Progenitor cell of endocrine pancreas (in vitro differentiated cells): ENCODE measurements at regions not wholly inside any gene's neighbourhood (a gene's known extent, or its start where the extent isn't known, plus 50 kb on each side); places are given as distances from the start of the nearest gene placed in this dataset.

Experiments used
- DNase-seq: peaks from one replicate; pipeline ENCODE4 v3.0.0; 2021; ENCODE audit warnings: low spot score; ENCODE audit not compliant: unreplicated experiment
- H3K27ac Mint-ChIP-seq: 2 replicates; pipeline ENCODE4 v1.8.0; 2021; ENCODE audit warnings: mild to moderate bottlenecking, moderate library complexity, mixed read lengths
- H3K27me3 Mint-ChIP-seq: 2 replicates; pipeline ENCODE4 v1.8.0; 2021; ENCODE audit warnings: mixed read lengths
- H3K36me3 Mint-ChIP-seq: 2 replicates; pipeline ENCODE4 v1.8.0; 2022; ENCODE audit warnings: mixed read lengths; ENCODE audit not compliant: insufficient read depth
- H3K4me1 Mint-ChIP-seq: 2 replicates; pipeline ENCODE4 v1.8.0; 2021; ENCODE audit warnings: low read depth, mixed read lengths
- H3K4me3 Mint-ChIP-seq: 2 replicates; pipeline ENCODE4 v1.8.0; 2021; ENCODE audit warnings: low read depth, mild to moderate bottlenecking, moderate library complexity, mixed read lengths
- H3K9me3 Mint-ChIP-seq: 2 replicates; pipeline ENCODE4 v1.8.0; 2021; ENCODE audit warnings: low read depth, mixed read lengths
- TF ChIP-seq, protein P1 (sequence below): fragments of 200-600 bp; sonication (generic); IDR thresholded peaks from one replicate; pipeline ENCODE4 v1.5.0; 2021; ENCODE audit warnings: antibody characterized with exemption, mild to moderate bottlenecking; ENCODE audit not compliant: unreplicated experiment

GRCh38 chrX:55167124-55167803 lies 52.9 kb upstream of the PAGE5 start:
- no peaks in the 10 kb centered on the region for H3K27me3 Mint-ChIP-seq
- no peak overlapping the region for H3K4me3 Mint-ChIP-seq
- no peak overlapping the region for H3K27ac Mint-ChIP-seq
- TF ChIP-seq, protein P1, sequence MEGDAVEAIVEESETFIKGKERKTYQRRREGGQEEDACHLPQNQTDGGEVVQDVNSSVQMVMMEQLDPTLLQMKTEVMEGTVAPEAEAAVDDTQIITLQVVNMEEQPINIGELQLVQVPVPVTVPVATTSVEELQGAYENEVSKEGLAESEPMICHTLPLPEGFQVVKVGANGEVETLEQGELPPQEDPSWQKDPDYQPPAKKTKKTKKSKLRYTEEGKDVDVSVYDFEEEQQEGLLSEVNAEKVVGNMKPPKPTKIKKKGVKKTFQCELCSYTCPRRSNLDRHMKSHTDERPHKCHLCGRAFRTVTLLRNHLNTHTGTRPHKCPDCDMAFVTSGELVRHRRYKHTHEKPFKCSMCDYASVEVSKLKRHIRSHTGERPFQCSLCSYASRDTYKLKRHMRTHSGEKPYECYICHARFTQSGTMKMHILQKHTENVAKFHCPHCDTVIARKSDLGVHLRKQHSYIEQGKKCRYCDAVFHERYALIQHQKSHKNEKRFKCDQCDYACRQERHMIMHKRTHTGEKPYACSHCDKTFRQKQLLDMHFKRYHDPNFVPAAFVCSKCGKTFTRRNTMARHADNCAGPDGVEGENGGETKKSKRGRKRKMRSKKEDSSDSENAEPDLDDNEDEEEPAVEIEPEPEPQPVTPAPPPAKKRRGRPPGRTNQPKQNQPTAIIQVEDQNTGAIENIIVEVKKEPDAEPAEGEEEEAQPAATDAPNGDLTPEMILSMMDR, result no peak
- no peaks in the 10 kb centered on the region for H3K36me3 Mint-ChIP-seq
- no peak for DNase-seq
- peaks cover 31% of the 10 kb centered on the region for H3K9me3 Mint-ChIP-seq
- peaks cover 2% of the 10 kb centered on the region for H3K4me1 Mint-ChIP-seq

DNA sequence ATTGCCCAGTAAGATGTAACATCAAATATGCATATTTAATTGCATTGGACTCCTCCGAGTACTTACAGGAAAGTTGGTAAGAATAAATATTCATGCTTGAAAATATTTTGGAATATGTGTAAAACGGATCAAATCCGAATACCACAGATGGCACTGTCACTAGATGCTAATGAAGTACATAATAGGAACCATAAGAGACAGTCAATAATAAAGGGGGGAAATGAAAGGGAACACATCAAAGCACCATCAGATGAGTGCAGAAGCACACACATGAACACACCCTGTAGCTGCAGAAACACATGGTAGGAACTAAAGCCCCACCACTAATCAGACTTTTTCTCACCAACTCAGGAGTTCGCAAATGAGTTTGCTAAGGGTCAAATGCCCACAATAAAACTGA lies 52.2 kb upstream of the PAGE5 start:
- H3K4me1 Mint-ChIP-seq, result peaks cover 2% of the 10 kb centered on the region
- H3K9me3 Mint-ChIP-seq, result peaks cover 29% of the 10 kb centered on the region
- H3K36me3 Mint-ChIP-seq, result no peaks in the 10 kb centered on the region
- no peak for DNase-seq
- no peaks in the 10 kb centered on the region for H3K27me3 Mint-ChIP-seq
- TF ChIP-seq, protein P1, result no peak
- H3K4me3 Mint-ChIP-seq, result no peak overlapping the region
- no peak overlapping the region for H3K27ac Mint-ChIP-seq

GRCh38 chrX:55169782-55170181 lies 50.4 kb upstream of the PAGE5 start:
- H3K4me3 Mint-ChIP-seq, result no peak overlapping the region
- DNase-seq, result no peak

More at GRCh38 chrX:55169782-55170181, 50.4 kb upstream of the PAGE5 start:
- Mint-ChIP-seq H3K4me1 (peaks cover 2% of the 10 kb centered on the region), H3K9me3 (peaks cover 28% of the 10 kb centered on the region), H3K27me3 (no peaks in the 10 kb centered on the region), H3K27ac (no peak overlapping the region), H3K36me3 (no peaks in the 10 kb centered on the region)
- TF ChIP-seq, protein P1, result no peak
